Neural cell (in vitro differentiated cells): ENCODE measurements at regions not wholly inside any gene's neighbourhood (a gene's known extent, or its start where the extent isn't known, plus 50 kb on each side); places are given as distances from the start of the nearest gene placed in this dataset.

ENCODE experiments used
- EP300 ChIP-seq: fragments of 450-650 bp; conservative IDR thresholded peaks from 2 replicates; pipeline ENCODE4 v1.6.1; 2014; ENCODE audit warnings: antibody characterized with exemption, mild to moderate bottlenecking, moderate library complexity; ENCODE audit not compliant: poor library complexity, severe bottlenecking
- EZH2 ChIP-seq: fragments of 200-600, 300-800 bp; shearing (Covaris generic), sonication (generic); IDR thresholded peaks from 2 replicates; pipeline ENCODE4 v1.6.1; 2014; ENCODE audit warnings: antibody characterized with exemption, low read length, borderline replicate concordance, mild to moderate bottlenecking; ENCODE audit not compliant: insufficient read depth, poor library complexity, severe bottlenecking
- POLR2AphosphoS5 ChIP-seq: IDR thresholded peaks from 2 replicates; pipeline ENCODE4 v1.6.1; 2012
- TF ChIP-seq, protein P1 (sequence below): fragments of 450-650 bp; IDR thresholded peaks from 2 replicates; pipeline ENCODE4 v1.5.1; 2014; ENCODE audit warnings: antibody characterized with exemption, mild to moderate bottlenecking, moderate library complexity; ENCODE audit not compliant: poor library complexity, severe bottlenecking
- TF ChIP-seq, protein P2 (sequence below): IDR thresholded peaks from 2 replicates; pipeline ENCODE4 v1.6.1; 2012; ENCODE audit warnings: borderline replicate concordance

DNA sequence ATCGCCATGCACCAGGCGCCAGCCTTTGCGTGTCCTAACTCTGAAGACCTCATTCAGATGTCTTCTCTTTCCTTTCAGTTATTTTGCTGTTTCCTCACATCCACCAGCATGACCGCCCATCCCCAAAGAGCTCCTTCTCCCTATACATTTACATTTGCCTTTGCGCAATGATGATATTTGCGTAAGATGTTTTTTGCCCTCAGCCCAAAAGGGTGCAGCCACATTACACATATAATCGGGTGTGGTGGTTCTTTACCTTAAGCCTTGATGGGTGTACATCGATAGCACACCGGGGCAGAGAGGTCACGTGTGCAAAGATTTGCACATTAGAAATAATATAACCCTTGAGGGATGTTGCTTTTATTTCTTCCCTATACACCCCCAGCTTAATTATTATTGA, 192.8 kb downstream of the HUNK start:
- TF ChIP-seq, protein P1, sequence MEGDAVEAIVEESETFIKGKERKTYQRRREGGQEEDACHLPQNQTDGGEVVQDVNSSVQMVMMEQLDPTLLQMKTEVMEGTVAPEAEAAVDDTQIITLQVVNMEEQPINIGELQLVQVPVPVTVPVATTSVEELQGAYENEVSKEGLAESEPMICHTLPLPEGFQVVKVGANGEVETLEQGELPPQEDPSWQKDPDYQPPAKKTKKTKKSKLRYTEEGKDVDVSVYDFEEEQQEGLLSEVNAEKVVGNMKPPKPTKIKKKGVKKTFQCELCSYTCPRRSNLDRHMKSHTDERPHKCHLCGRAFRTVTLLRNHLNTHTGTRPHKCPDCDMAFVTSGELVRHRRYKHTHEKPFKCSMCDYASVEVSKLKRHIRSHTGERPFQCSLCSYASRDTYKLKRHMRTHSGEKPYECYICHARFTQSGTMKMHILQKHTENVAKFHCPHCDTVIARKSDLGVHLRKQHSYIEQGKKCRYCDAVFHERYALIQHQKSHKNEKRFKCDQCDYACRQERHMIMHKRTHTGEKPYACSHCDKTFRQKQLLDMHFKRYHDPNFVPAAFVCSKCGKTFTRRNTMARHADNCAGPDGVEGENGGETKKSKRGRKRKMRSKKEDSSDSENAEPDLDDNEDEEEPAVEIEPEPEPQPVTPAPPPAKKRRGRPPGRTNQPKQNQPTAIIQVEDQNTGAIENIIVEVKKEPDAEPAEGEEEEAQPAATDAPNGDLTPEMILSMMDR = no peak
- TF ChIP-seq, protein P2, sequence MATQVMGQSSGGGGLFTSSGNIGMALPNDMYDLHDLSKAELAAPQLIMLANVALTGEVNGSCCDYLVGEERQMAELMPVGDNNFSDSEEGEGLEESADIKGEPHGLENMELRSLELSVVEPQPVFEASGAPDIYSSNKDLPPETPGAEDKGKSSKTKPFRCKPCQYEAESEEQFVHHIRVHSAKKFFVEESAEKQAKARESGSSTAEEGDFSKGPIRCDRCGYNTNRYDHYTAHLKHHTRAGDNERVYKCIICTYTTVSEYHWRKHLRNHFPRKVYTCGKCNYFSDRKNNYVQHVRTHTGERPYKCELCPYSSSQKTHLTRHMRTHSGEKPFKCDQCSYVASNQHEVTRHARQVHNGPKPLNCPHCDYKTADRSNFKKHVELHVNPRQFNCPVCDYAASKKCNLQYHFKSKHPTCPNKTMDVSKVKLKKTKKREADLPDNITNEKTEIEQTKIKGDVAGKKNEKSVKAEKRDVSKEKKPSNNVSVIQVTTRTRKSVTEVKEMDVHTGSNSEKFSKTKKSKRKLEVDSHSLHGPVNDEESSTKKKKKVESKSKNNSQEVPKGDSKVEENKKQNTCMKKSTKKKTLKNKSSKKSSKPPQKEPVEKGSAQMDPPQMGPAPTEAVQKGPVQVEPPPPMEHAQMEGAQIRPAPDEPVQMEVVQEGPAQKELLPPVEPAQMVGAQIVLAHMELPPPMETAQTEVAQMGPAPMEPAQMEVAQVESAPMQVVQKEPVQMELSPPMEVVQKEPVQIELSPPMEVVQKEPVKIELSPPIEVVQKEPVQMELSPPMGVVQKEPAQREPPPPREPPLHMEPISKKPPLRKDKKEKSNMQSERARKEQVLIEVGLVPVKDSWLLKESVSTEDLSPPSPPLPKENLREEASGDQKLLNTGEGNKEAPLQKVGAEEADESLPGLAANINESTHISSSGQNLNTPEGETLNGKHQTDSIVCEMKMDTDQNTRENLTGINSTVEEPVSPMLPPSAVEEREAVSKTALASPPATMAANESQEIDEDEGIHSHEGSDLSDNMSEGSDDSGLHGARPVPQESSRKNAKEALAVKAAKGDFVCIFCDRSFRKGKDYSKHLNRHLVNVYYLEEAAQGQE = no peak
- TF ChIP-seq EZH2 = no peak
- no peak for TF ChIP-seq POLR2AphosphoS5
- no peak for TF ChIP-seq EP300
